Keratinocyte (primary cell): ENCODE measurements at regions not wholly inside any gene's neighbourhood (a gene's known extent, or its start where the extent isn't known, plus 50 kb on each side); places are given as distances from the start of the nearest gene placed in this dataset.

Experiments
- DNase-seq: peaks from one replicate; pipeline ENCODE4 v3.0.0-alpha.2; 2011; ENCODE audit warnings: low read depth, missing footprints, low spot score
- FAIRE-seq: peaks from 2 replicates; lab custom pipeline; 2011; peaks lifted over from hg19 to GRCh38; lab: Jason Lieb, UNC
- H2AFZ ChIP-seq: 2 replicates; pipeline ENCODE4 v1.6.0; 2012; ENCODE audit warnings: low read length, control low read depth, inconsistent platforms; ENCODE audit not compliant: control insufficient read depth
- H3K27ac ChIP-seq: 2 replicates; pipeline ENCODE4 v1.5.1; 2011; ENCODE audit warnings: low read length; ENCODE audit not compliant: control insufficient read depth, insufficient read depth
- H3K27me3 ChIP-seq: 3 replicates; pipeline ENCODE4 v1.6.0; 2011; ENCODE audit warnings: low read length; ENCODE audit not compliant: control insufficient read depth, insufficient read depth; ENCODE audit errors: extremely low read depth
- H3K36me3 ChIP-seq, 2 experiments: 2 replicates in 1 of 2; 3 replicates in 1 of 2; pipeline ENCODE4 v1.5.1; 2011; ENCODE audit warnings: low read length in 2 of 2, mild to moderate bottlenecking in 1 of 2; ENCODE audit not compliant: control insufficient read depth in 2 of 2, insufficient read depth in 2 of 2; ENCODE audit errors: extremely low read depth in 1 of 2
- H3K4me1 ChIP-seq: 3 replicates; pipeline ENCODE4 v1.5.1; 2011; ENCODE audit warnings: low read length; ENCODE audit not compliant: control insufficient read depth, insufficient read depth; ENCODE audit errors: extremely low read depth
- H3K4me2 ChIP-seq: 3 replicates; pipeline ENCODE4 v1.6.0; 2011; ENCODE audit warnings: low read depth, low read length; ENCODE audit not compliant: control insufficient read depth, insufficient read depth; ENCODE audit errors: extremely low read depth
- H3K4me3 ChIP-seq, 3 experiments: fragments of 200-600 bp in 1 of 3; sonication (generic) in 1 of 3; 2 replicates in 2 of 3; 3 replicates in 1 of 3; pipeline ENCODE4 v1.5.1; 2011 to 2016; ENCODE audit warnings: low read length in 3 of 3, mild to moderate bottlenecking in 3 of 3, control low read depth in 2 of 3, inconsistent platforms in 1 of 3, low read depth in 1 of 3, mixed read lengths in 1 of 3, mixed run types in 1 of 3, moderate library complexity in 1 of 3; ENCODE audit not compliant: control insufficient read depth in 2 of 3, insufficient read depth in 2 of 3; ENCODE audit errors: extremely low read depth in 1 of 3
- H3K79me2 ChIP-seq: 2 replicates; pipeline ENCODE4 v1.6.0; 2012; ENCODE audit warnings: low read length; ENCODE audit not compliant: control insufficient read depth, insufficient read depth
- H3K9ac ChIP-seq: 3 replicates; pipeline ENCODE4 v1.6.0; 2011; ENCODE audit warnings: low read length; ENCODE audit not compliant: control insufficient read depth, insufficient read depth; ENCODE audit errors: extremely low read depth
- H3K9me1 ChIP-seq: 3 replicates; pipeline ENCODE4 v1.6.0; 2011; ENCODE audit warnings: low read length; ENCODE audit not compliant: control insufficient read depth, insufficient read depth; ENCODE audit errors: extremely low read depth
- H3K9me3 ChIP-seq: 2 replicates; pipeline ENCODE4 v1.5.1; 2012; ENCODE audit warnings: low read depth, low read length; ENCODE audit not compliant: control insufficient read depth
- H4K20me1 ChIP-seq: 3 replicates; pipeline ENCODE4 v1.6.0; 2011; ENCODE audit warnings: low read length; ENCODE audit not compliant: control insufficient read depth, insufficient read depth; ENCODE audit errors: extremely low read depth
- EZH2 ChIP-seq: IDR thresholded peaks from one replicate; pipeline ENCODE4 v1.6.1; 2012; ENCODE audit warnings: inconsistent platforms, mild to moderate bottlenecking, low read length, moderate library complexity
- dilution Hi-C: fragments of 300-500 bp; cut with MboI; formaldehyde crosslinking; loops from one replicate; pipeline ENCODE4 v1.7.0; 2020; ENCODE audit warnings: low sequenced_read_pairs; ENCODE audit not compliant: extremely low pct_ligation_motif_present
- TF ChIP-seq, protein P1 (sequence below), 3 experiments: IDR thresholded peaks in 1 of 3; conservative IDR thresholded peaks in 1 of 3; optimal IDR thresholded peaks in 1 of 3; 2 replicates in 2 of 3; 3 replicates in 1 of 3; pipeline versions ENCODE3 to v1.5.1; 2011; ENCODE audit warnings: low read length in 3 of 3, mild to moderate bottlenecking in 3 of 3, moderate library complexity in 2 of 3, control low read depth in 1 of 3, inconsistent platforms in 1 of 3; ENCODE audit not compliant: insufficient read depth in 2 of 3; ENCODE audit errors: extremely low read depth in 1 of 3

GRCh38 chr3:27578032-27578431 is 93.8 kb upstream of the SLC4A7 start:
- Histone ChIP-seq H3K27me3 (no peaks in the 10 kb centered on the region), H3K9ac (no peak overlapping the region), H3K4me2 (no peak overlapping the region), H3K27ac (no peak overlapping the region), H3K4me3 (no peak overlapping the region), H2AFZ (no peak overlapping the region), H4K20me1 (no peaks in the 10 kb centered on the region), H3K36me3 (no peaks in the 10 kb centered on the region), H3K9me3 (no peaks in the 10 kb centered on the region), H3K79me2 (no peaks in the 10 kb centered on the region), H3K9me1 (no peaks in the 10 kb centered on the region), H3K4me1 (peaks cover 4% of the 10 kb centered on the region)
- no peak for TF ChIP-seq EZH2
- TF ChIP-seq, protein P1, sequence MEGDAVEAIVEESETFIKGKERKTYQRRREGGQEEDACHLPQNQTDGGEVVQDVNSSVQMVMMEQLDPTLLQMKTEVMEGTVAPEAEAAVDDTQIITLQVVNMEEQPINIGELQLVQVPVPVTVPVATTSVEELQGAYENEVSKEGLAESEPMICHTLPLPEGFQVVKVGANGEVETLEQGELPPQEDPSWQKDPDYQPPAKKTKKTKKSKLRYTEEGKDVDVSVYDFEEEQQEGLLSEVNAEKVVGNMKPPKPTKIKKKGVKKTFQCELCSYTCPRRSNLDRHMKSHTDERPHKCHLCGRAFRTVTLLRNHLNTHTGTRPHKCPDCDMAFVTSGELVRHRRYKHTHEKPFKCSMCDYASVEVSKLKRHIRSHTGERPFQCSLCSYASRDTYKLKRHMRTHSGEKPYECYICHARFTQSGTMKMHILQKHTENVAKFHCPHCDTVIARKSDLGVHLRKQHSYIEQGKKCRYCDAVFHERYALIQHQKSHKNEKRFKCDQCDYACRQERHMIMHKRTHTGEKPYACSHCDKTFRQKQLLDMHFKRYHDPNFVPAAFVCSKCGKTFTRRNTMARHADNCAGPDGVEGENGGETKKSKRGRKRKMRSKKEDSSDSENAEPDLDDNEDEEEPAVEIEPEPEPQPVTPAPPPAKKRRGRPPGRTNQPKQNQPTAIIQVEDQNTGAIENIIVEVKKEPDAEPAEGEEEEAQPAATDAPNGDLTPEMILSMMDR (optimal IDR thresholded peaks at IDR 0.05 in 1 of 3, IDR thresholded peaks at IDR 0.05 in 1 of 3, conservative IDR thresholded peaks at IDR 0.05 in 1 of 3; ENCODE audit: extremely low read depth in 1 of 3, insufficient read depth in 2 of 3, low read length in 3 of 3): no peak
- peak; percentile 36 for FAIRE-seq
- dilution Hi-C loops: no loop called here
- DNase-seq: no peak

DNA sequence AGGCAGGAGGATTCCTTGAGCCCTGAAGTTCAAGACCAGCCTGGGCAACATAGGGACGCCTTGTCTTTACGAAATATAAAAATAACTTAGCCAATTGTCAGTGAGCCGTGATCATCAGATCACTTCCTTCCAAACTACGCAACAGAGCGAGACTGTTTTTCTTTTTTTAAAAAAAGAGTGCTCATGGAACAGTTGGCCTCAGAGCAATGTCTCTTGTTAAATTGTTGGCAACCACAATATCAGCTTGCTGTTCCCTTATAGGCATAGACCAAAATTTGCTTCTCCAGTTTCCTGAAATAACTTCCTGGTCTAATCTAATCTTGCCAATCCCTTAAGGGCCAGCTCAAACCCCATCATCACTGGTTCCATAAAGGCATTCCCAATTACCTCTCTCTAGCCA is 93.3 kb upstream of the SLC4A7 start:
- Histone ChIP-seq H3K4me3 (no peak overlapping the region), H4K20me1 (no peaks in the 10 kb centered on the region), H3K4me1 (peaks cover 4% of the 10 kb centered on the region), H3K9me3 (no peaks in the 10 kb centered on the region), H3K36me3 (no peaks in the 10 kb centered on the region), H3K9ac (no peak overlapping the region), H2AFZ (no peak overlapping the region), H3K9me1 (no peaks in the 10 kb centered on the region), H3K4me2 (no peak overlapping the region), H3K79me2 (no peaks in the 10 kb centered on the region), H3K27ac (no peak overlapping the region), H3K27me3 (no peaks in the 10 kb centered on the region)
- FAIRE-seq: no peak
- TF ChIP-seq, protein P1 (optimal IDR thresholded peaks at IDR 0.05 in 1 of 3, IDR thresholded peaks at IDR 0.05 in 1 of 3, conservative IDR thresholded peaks at IDR 0.05 in 1 of 3; ENCODE audit: extremely low read depth in 1 of 3, insufficient read depth in 2 of 3, low read length in 3 of 3): no peak
- no peak for TF ChIP-seq EZH2
- dilution Hi-C loops: no loop called here
- DNase-seq: no peak
